SK-N-SH (cell line): ENCODE measurements at regions not wholly inside any gene's neighbourhood (a gene's known extent, or its start where the extent isn't known, plus 50 kb on each side); places are given as distances from the start of the nearest gene placed in this dataset.

Experiments used
- CTCF ChIA-PET: fragments of 300-600, 350-600 bp; formaldehyde crosslinking; extraction: SDS; loops from one replicate; lab custom pipeline; 2021; lab: Yijun Ruan, JAX
- POLR2A ChIA-PET: fragments of 350-600 bp; sonication (Branson Sonifier 250); formaldehyde crosslinking; extraction: SDS; loops from one replicate; lab custom pipeline; 2020; ENCODE audit warnings: antibody characterized with exemption, inconsistent platforms; lab: Yijun Ruan, JAX
- DNase-seq: peaks from one replicate; pipeline ENCODE4 v3.0.0; 2012
- H2AFZ ChIP-seq: fragments of 200-600 bp; sonication (generic); 2 replicates; pipeline ENCODE4 v1.8.1; 2016; ENCODE audit warnings: antibody characterized with exemption, mild to moderate bottlenecking, low read depth
- H3F3A ChIP-seq: fragments of 200-600 bp; sonication (generic); replicated peaks from 2 replicates; pipeline ENCODE3; 2016; ENCODE audit warnings: antibody characterized with exemption, mild to moderate bottlenecking; ENCODE audit not compliant: insufficient read depth
- H3K27ac ChIP-seq, 2 experiments: fragments of 200-500 bp in 1 of 2; fragments of 200-600 bp in 1 of 2; sonication (Bioruptor generic) in 1 of 2; sonication (generic), shearing (Covaris generic) in 1 of 2; 2 replicates each; pipeline versions ENCODE4 v1.5.1 to v1.6.1; 2014 to 2016; ENCODE audit warnings: low read depth in 2 of 2, inconsistent platforms in 1 of 2, low read length in 1 of 2, mild to moderate bottlenecking in 1 of 2, mixed read lengths in 1 of 2
- H3K27me3 ChIP-seq: fragments of 200-600 bp; sonication (generic), shearing (Covaris generic); 2 replicates; pipeline ENCODE4 v1.6.1; 2016; ENCODE audit warnings: mixed run types; ENCODE audit not compliant: insufficient read depth
- H3K36me3 ChIP-seq, 2 experiments: fragments of 200-500 bp in 1 of 2; fragments of 200-600 bp in 1 of 2; sonication (Bioruptor generic) in 1 of 2; sonication (generic) in 1 of 2; replicated peaks in 1 of 2; 2 replicates each; pipeline versions ENCODE3 to v1.5.1; 2014 to 2016; ENCODE audit warnings: low read length in 1 of 2, mild to moderate bottlenecking in 1 of 2; ENCODE audit not compliant: insufficient read depth in 2 of 2, control insufficient read depth in 1 of 2
- H3K4me1 ChIP-seq, 2 experiments: fragments of 200-500 bp in 1 of 2; fragments of 200-600 bp in 1 of 2; sonication (Bioruptor generic) in 1 of 2; sonication (generic), shearing (Covaris generic) in 1 of 2; 2 replicates each; pipeline versions ENCODE4 v1.5.1 to v1.6.1; 2014 to 2016; ENCODE audit warnings: low read depth in 1 of 2, low read length in 1 of 2, mixed run types in 1 of 2; ENCODE audit not compliant: insufficient read depth in 2 of 2, control insufficient read depth in 1 of 2
- H3K4me2 ChIP-seq: fragments of 200-600 bp; sonication (generic), shearing (Covaris generic); 2 replicates; pipeline ENCODE4 v1.6.1; 2017; ENCODE audit warnings: mixed run types
- H3K4me3 ChIP-seq, 2 experiments: fragments of 200-500 bp in 1 of 2; fragments of 200-600 bp in 1 of 2; sonication (Bioruptor generic) in 1 of 2; sonication (generic), shearing (Covaris generic) in 1 of 2; 2 replicates each; pipeline versions ENCODE4 v1.5.1 to v1.8.1; 2014 to 2016; ENCODE audit warnings: low read depth in 2 of 2, inconsistent platforms in 1 of 2, low read length in 1 of 2, mild to moderate bottlenecking in 1 of 2, mixed read lengths in 1 of 2, moderate library complexity in 1 of 2
- H3K79me2 ChIP-seq: fragments of 200-600 bp; sonication (generic); 2 replicates; pipeline ENCODE4 v1.8.1; 2017; ENCODE audit warnings: mild to moderate bottlenecking; ENCODE audit not compliant: insufficient read depth
- H3K9ac ChIP-seq: fragments of 200-600 bp; sonication (generic); 2 replicates; pipeline ENCODE4 v1.6.1; 2017; ENCODE audit warnings: mixed run types
- H3K9me2 ChIP-seq: fragments of 200-600 bp; sonication (generic); 2 replicates; pipeline ENCODE4 v1.6.1; 2017; ENCODE audit warnings: mixed run types
- H3K9me3 ChIP-seq: fragments of 200-600 bp; sonication (generic); 2 replicates; pipeline ENCODE4 v1.6.1; 2017; ENCODE audit warnings: mixed run types, mild to moderate bottlenecking, moderate library complexity
- H4K20me1 ChIP-seq: fragments of 200-600 bp; sonication (generic); 2 replicates; pipeline ENCODE4 v1.6.1; 2017; ENCODE audit warnings: mild to moderate bottlenecking, mixed run types; ENCODE audit not compliant: insufficient read depth
- ELF1 ChIP-seq: IDR thresholded peaks from 2 replicates; pipeline ENCODE4 v1.4.0; 2012
- EP300 ChIP-seq, 2 experiments: IDR thresholded peaks; 2 replicates each; pipeline versions ENCODE4 v1.4.0 to v1.6.1; 2012; ENCODE audit warnings: borderline replicate concordance in 1 of 2, low read depth in 1 of 2, low read length in 1 of 2
- EZH2phosphoT487 ChIP-seq: fragments of 200-600 bp; sonication (generic); IDR thresholded peaks from 2 replicates; pipeline ENCODE4 v1.6.1; 2017; ENCODE audit warnings: low read depth, mixed run types, mild to moderate bottlenecking, antibody characterized with exemption, moderate library complexity, borderline replicate concordance
- FOSL2 ChIP-seq: IDR thresholded peaks from 2 replicates; pipeline ENCODE4 v1.4.0; 2012; ENCODE audit warnings: low read depth, mild to moderate bottlenecking, moderate library complexity, borderline replicate concordance
- FOXJ3 ChIP-seq: sonication (generic); formaldehyde crosslinking; IDR thresholded peaks from 2 replicates; pipeline ENCODE4 v1.5.1; 2020; ENCODE audit warnings: mild to moderate bottlenecking, missing genetic modification reagents
- GABPA ChIP-seq: IDR thresholded peaks from 2 replicates; pipeline ENCODE4 v1.4.0; 2012; ENCODE audit warnings: low read depth, mild to moderate bottlenecking
- GATA2 ChIP-seq: sonication (generic); formaldehyde crosslinking; IDR thresholded peaks from 2 replicates; pipeline ENCODE4 v1.5.0; 2020; ENCODE audit warnings: mild to moderate bottlenecking, missing genetic modification reagents
- MXI1 ChIP-seq: IDR thresholded peaks from 2 replicates; pipeline ENCODE4 v1.6.1; 2012; ENCODE audit warnings: mild to moderate bottlenecking, low read depth, low read length, improper control_type of control experiment
- NFIC ChIP-seq: IDR thresholded peaks from 2 replicates; pipeline ENCODE4 v1.4.0; 2012; ENCODE audit warnings: borderline replicate concordance
- NRF1 ChIP-seq: IDR thresholded peaks from 2 replicates; pipeline ENCODE4 v1.6.1; 2012; ENCODE audit warnings: low read depth, mild to moderate bottlenecking, low read length
- RCOR1 ChIP-seq: fragments of 150-350 bp; IDR thresholded peaks from 2 replicates; pipeline ENCODE4 v1.6.1; 2017; ENCODE audit warnings: antibody characterized with exemption, low read length
- SMC3 ChIP-seq: IDR thresholded peaks from 2 replicates; pipeline ENCODE4 v1.6.1; 2012; ENCODE audit warnings: low read depth, low read length, improper control_type of control experiment
- TAF1 ChIP-seq: IDR thresholded peaks from 2 replicates; pipeline ENCODE4 v1.6.1; 2012; ENCODE audit warnings: low read depth, mild to moderate bottlenecking, low read length, moderate library complexity, borderline replicate concordance
- TCF12 ChIP-seq: IDR thresholded peaks from 2 replicates; pipeline ENCODE4 v1.4.0; 2012
- TEAD4 ChIP-seq: IDR thresholded peaks from 2 replicates; pipeline ENCODE4 v1.4.0; 2012; ENCODE audit warnings: mild to moderate bottlenecking, borderline replicate concordance; ENCODE audit not compliant: insufficient read depth
- YY1 ChIP-seq: IDR thresholded peaks from 2 replicates; pipeline ENCODE4 v1.4.0; 2012; ENCODE audit warnings: low read depth, mild to moderate bottlenecking
- WGBS: methylation state at CpG from one replicate; pipeline ENCODE4 v1.1.6; 2017; ENCODE audit warnings: low lambda C conversion rate; 5-methylcytosine and 5-hydroxymethylcytosine counted together
- TF ChIP-seq, protein P1 (sequence below): IDR thresholded peaks from 2 replicates; pipeline ENCODE4 v1.4.0; 2012; ENCODE audit warnings: low read depth, borderline replicate concordance
- TF ChIP-seq, protein P2 (sequence below): fragments of 150-350 bp; IDR thresholded peaks from 2 replicates; pipeline ENCODE4 v1.6.1; 2017; ENCODE audit warnings: antibody characterized with exemption, low read length, low read depth, borderline replicate concordance
- TF ChIP-seq, protein P3 (sequence below): IDR thresholded peaks from 2 replicates; pipeline ENCODE4 v1.4.0; 2012; ENCODE audit warnings: low read depth, borderline replicate concordance
- TF ChIP-seq, protein P4 (sequence below): IDR thresholded peaks from 2 replicates; pipeline ENCODE4; 2012
- TF ChIP-seq, protein P5 (sequence below): fragments of 200-600 bp; sonication (generic); IDR thresholded peaks from 2 replicates; pipeline ENCODE4 v1.6.1; 2017; ENCODE audit warnings: antibody characterized with exemption, mild to moderate bottlenecking, moderate library complexity

DNA sequence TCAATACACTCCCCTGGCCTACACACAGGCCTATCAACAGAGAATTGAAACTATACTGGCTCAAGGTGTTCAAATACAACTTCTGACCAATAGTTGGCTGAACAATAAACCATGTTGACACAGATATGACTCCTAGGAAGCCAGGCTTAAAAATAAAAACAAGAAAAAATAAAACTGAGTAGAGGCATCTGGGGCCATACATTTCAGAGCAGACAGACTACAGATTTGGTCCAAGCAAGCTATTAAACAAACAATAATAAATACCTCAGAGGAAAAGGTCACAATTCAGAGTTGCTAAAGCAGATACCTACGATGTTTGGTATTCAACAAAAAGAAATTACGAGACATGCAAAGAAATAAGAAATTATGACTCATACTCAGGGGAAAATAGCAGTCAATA, 132.8 kb upstream of the ACVR2A start:
- Histone ChIP-seq H2AFZ (no peak overlapping the region), H3K79me2 (no peaks in the 10 kb centered on the region), H3K4me3 (no peak overlapping the region), H4K20me1 (no peaks in the 10 kb centered on the region), H3K9me2 (no peaks in the 10 kb centered on the region; the same call in 1 of the 2 replicates), H3F3A (peaks cover 4% of the 10 kb centered on the region), H3K36me3 (no peaks in the 10 kb centered on the region), H3K9me3 (no peaks in the 10 kb centered on the region), H3K9ac (no peak overlapping the region), H3K4me2 (no peak overlapping the region), H3K4me1 (no peaks in the 10 kb centered on the region), H3K27ac (no peak overlapping the region), H3K27me3 (no peaks in the 10 kb centered on the region)
- DNase-seq = no peak
- WGBS = 5% methylated on average over 2 of the region's 2 CpGs
- POLR2A ChIA-PET = no interaction called here
- TF ChIP-seq TEAD4 = no peak
- TF ChIP-seq MXI1 = no peak
- no peak for TF ChIP-seq EP300 (IDR thresholded peaks at IDR 0.05; ENCODE audit: borderline replicate concordance in 1 of 2, low read depth in 1 of 2, low read length in 1 of 2)
- TF ChIP-seq EZH2phosphoT487 = no peak
- TF ChIP-seq TCF12 = no peak
- TF ChIP-seq, protein P1, sequence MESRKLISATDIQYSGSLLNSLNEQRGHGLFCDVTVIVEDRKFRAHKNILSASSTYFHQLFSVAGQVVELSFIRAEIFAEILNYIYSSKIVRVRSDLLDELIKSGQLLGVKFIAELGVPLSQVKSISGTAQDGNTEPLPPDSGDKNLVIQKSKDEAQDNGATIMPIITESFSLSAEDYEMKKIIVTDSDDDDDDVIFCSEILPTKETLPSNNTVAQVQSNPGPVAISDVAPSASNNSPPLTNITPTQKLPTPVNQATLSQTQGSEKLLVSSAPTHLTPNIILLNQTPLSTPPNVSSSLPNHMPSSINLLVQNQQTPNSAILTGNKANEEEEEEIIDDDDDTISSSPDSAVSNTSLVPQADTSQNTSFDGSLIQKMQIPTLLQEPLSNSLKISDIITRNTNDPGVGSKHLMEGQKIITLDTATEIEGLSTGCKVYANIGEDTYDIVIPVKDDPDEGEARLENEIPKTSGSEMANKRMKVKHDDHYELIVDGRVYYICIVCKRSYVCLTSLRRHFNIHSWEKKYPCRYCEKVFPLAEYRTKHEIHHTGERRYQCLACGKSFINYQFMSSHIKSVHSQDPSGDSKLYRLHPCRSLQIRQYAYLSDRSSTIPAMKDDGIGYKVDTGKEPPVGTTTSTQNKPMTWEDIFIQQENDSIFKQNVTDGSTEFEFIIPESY = no peak
- TF ChIP-seq YY1 = no peak
- TF ChIP-seq, protein P2, sequence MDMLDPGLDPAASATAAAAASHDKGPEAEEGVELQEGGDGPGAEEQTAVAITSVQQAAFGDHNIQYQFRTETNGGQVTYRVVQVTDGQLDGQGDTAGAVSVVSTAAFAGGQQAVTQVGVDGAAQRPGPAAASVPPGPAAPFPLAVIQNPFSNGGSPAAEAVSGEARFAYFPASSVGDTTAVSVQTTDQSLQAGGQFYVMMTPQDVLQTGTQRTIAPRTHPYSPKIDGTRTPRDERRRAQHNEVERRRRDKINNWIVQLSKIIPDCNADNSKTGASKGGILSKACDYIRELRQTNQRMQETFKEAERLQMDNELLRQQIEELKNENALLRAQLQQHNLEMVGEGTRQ = no peak
- TF ChIP-seq SMC3 = no peak
- TF ChIP-seq RCOR1 = no peak
- no peak for TF ChIP-seq GATA2
- TF ChIP-seq, protein P3, sequence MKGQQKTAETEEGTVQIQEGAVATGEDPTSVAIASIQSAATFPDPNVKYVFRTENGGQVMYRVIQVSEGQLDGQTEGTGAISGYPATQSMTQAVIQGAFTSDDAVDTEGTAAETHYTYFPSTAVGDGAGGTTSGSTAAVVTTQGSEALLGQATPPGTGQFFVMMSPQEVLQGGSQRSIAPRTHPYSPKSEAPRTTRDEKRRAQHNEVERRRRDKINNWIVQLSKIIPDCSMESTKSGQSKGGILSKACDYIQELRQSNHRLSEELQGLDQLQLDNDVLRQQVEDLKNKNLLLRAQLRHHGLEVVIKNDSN = no peak
- no peak for TF ChIP-seq NRF1
- TF ChIP-seq FOXJ3 (CRISPR knock-in tag) = no peak
- TF ChIP-seq ELF1 = no peak
- no peak for TF ChIP-seq TAF1
- TF ChIP-seq GABPA = no peak
- CTCF ChIA-PET = no interaction called here

DNA sequence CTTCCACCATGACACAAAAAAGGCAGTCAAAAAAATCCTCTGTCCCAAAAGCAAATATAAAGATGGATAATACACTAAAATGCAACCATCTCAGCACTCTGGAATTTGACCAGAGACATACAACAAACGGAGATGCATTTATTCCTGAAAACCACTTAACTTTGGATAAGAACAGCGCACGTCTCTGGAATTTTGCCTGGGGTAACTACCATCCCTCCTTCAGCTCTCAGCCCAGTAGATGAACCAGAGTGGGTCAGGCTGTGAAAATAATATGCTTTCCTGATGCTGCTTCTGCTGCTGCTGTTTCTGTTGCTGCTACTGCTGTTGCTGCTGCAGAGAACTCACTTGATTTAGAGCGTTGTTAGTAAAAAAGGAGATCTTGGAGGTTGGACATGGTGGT, 133.8 kb upstream of the ACVR2A start:
- Histone ChIP-seq H4K20me1 (no peaks in the 10 kb centered on the region), H2AFZ (no peak overlapping the region), H3F3A (peaks cover 4% of the 10 kb centered on the region), H3K4me2 (no peak overlapping the region), H3K9me3 (no peaks in the 10 kb centered on the region), H3K4me3 (no peak overlapping the region), H3K9me2 (no peaks in the 10 kb centered on the region; the same call in 1 of the 2 replicates), H3K79me2 (no peaks in the 10 kb centered on the region), H3K36me3 (no peaks in the 10 kb centered on the region), H3K9ac (no peak overlapping the region), H3K27ac (no peak overlapping the region), H3K4me1 (no peaks in the 10 kb centered on the region), H3K27me3 (no peaks in the 10 kb centered on the region)
- ChIA-PET CTCF (no interaction called here), POLR2A (no interaction called here)
- DNase-seq = no peak
- 17% methylated on average over 4 of the region's 4 CpGs for whole genome bisulfite sequencing
- TF ChIP-seq FOSL2 = no peak
- TF ChIP-seq ELF1 = no peak
- TF ChIP-seq, protein P4, sequence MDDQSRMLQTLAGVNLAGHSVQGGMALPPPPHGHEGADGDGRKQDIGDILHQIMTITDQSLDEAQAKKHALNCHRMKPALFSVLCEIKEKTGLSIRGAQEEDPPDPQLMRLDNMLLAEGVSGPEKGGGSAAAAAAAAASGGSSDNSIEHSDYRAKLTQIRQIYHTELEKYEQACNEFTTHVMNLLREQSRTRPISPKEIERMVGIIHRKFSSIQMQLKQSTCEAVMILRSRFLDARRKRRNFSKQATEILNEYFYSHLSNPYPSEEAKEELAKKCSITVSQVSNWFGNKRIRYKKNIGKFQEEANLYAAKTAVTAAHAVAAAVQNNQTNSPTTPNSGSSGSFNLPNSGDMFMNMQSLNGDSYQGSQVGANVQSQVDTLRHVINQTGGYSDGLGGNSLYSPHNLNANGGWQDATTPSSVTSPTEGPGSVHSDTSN = no peak
- TF ChIP-seq, protein P5, sequence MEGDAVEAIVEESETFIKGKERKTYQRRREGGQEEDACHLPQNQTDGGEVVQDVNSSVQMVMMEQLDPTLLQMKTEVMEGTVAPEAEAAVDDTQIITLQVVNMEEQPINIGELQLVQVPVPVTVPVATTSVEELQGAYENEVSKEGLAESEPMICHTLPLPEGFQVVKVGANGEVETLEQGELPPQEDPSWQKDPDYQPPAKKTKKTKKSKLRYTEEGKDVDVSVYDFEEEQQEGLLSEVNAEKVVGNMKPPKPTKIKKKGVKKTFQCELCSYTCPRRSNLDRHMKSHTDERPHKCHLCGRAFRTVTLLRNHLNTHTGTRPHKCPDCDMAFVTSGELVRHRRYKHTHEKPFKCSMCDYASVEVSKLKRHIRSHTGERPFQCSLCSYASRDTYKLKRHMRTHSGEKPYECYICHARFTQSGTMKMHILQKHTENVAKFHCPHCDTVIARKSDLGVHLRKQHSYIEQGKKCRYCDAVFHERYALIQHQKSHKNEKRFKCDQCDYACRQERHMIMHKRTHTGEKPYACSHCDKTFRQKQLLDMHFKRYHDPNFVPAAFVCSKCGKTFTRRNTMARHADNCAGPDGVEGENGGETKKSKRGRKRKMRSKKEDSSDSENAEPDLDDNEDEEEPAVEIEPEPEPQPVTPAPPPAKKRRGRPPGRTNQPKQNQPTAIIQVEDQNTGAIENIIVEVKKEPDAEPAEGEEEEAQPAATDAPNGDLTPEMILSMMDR = no peak
- no peak for TF ChIP-seq NRF1
- TF ChIP-seq, protein P1 = no peak
- no peak for TF ChIP-seq NFIC
